Tibial nerve (tissue), 4 donors: ENCODE measurements at regions not wholly inside any gene's neighbourhood (a gene's known extent, or its start where the extent isn't known, plus 50 kb on each side); places are given as distances from the start of the nearest gene placed in this dataset.

ENCODE experiments used
- DNase-seq, 2 donors: peaks; one replicate each; pipeline ENCODE4 v3.0.0-alpha.2; 2019; ENCODE audit warnings: low spot score in 2 of 2
- H3K27ac ChIP-seq, 4 donors: fragments of 200-600 bp; sonication (generic) in 3 of 4; one replicate each; pipeline ENCODE4 v1.5.1; 2017 to 2019; ENCODE audit warnings: mild to moderate bottlenecking in 1 of 4
- H3K27me3 ChIP-seq, 2 donors: fragments of 200-600 bp; sonication (generic) in 1 of 2; one replicate each; pipeline versions ENCODE4 v1.5.1 to v1.6.0; 2017 to 2019
- H3K36me3 ChIP-seq, 3 donors: fragments of 200-600 bp; sonication (generic); one replicate each; pipeline ENCODE4 v1.5.1; 2018 to 2019
- H3K4me1 ChIP-seq, 4 donors: fragments of 200-600 bp; sonication (generic) in 3 of 4; one replicate each; pipeline ENCODE4 v1.5.1; 2017 to 2019
- H3K4me3 ChIP-seq, 4 donors: fragments of 200-600 bp; sonication (generic) in 3 of 4; one replicate each; pipeline ENCODE4 v1.5.1; 2017 to 2019; ENCODE audit warnings: mild to moderate bottlenecking in 1 of 4, moderate library complexity in 1 of 4
- H3K9me3 ChIP-seq, 4 donors: fragments of 200-600 bp; sonication (generic) in 3 of 4; one replicate each; pipeline ENCODE4 v1.5.1; 2017 to 2019
- CTCF ChIP-seq, 5 experiments: fragments of 200-600 bp in 3 of 5; fragments of 450-650 bp in 2 of 5; sonication (generic) in 3 of 5; IDR thresholded peaks; one replicate each; pipeline ENCODE4 v1.5.1; 2016 to 2019; ENCODE audit warnings: antibody characterized with exemption in 5 of 5, mild to moderate bottlenecking in 3 of 5, moderate library complexity in 2 of 5
- EP300 ChIP-seq, 2 donors: sonication (generic); formaldehyde crosslinking; IDR thresholded peaks; one replicate each; pipeline ENCODE4 v1.6.1; 2017; ENCODE audit warnings: antibody characterized with exemption in 2 of 2, mild to moderate bottlenecking in 1 of 2
- POLR2A ChIP-seq, 2 donors: fragments of 450-650 bp; IDR thresholded peaks; one replicate each; pipeline ENCODE4 v1.6.1; 2017; ENCODE audit warnings: antibody characterized with exemption in 2 of 2, mild to moderate bottlenecking in 2 of 2, moderate library complexity in 2 of 2
- WGBS, 2 donors: methylation state at CpG; one replicate each; pipeline ENCODE4 v1.1.5; 2018; 5-methylcytosine and 5-hydroxymethylcytosine counted together

- DNase-seq, result no peak
- H3K4me3 ChIP-seq, result no peak overlapping the region
- 71% methylated on average over 4 of the region's 4 CpGs for WGBS, 2 donors
- H3K9me3 ChIP-seq, result no peaks in the 10 kb centered on the region
- H3K27ac ChIP-seq, result no peak overlapping the region
- H3K36me3 ChIP-seq, result no peaks in the 10 kb centered on the region
- no peaks in the 10 kb centered on the region for H3K27me3 ChIP-seq
- no peak for TF ChIP-seq CTCF (IDR thresholded peaks at IDR 0.05)
- H3K4me1 ChIP-seq, result no peaks in the 10 kb centered on the region
Observed at GRCh38 chr14:85426068-85426935, 103.6 kb upstream of the FLRT2 start.

GRCh38 chr14:85428926-85429325 is 101.0 kb upstream of the FLRT2 start:
- Histone ChIP-seq H3K4me3 (no peak overlapping the region), H3K9me3 (no peaks in the 10 kb centered on the region), H3K36me3 (no peaks in the 10 kb centered on the region), H3K4me1 (no peaks in the 10 kb centered on the region), H3K27me3 (no peaks in the 10 kb centered on the region), H3K27ac (no peak overlapping the region)
- no peak for DNase-seq
- TF ChIP-seq POLR2A (IDR thresholded peaks at IDR 0.05) (no peak), EP300 (IDR thresholded peaks at IDR 0.05) (no peak), CTCF (IDR thresholded peaks at IDR 0.05) (no peak)
- 71 to 75% methylated on average over 2 of the region's 2 CpGs for WGBS, 2 donors

- Histone ChIP-seq H3K27me3 (no peaks in the 10 kb centered on the region), H3K4me1 (peaks cover 0 to 13% (median 2%) of the 10 kb centered on the region in 4 donors), H3K4me3 (no peak overlapping the region), H3K36me3 (no peaks in the 10 kb centered on the region), H3K27ac (no peak overlapping the region), H3K9me3 (no peaks in the 10 kb centered on the region)
- no peak for DNase-seq
- no peak for TF ChIP-seq CTCF (IDR thresholded peaks at IDR 0.05)
- TF ChIP-seq EP300 (IDR thresholded peaks at IDR 0.05), result no peak
- no peak for TF ChIP-seq POLR2A (IDR thresholded peaks at IDR 0.05)
- WGBS, 2 donors, result 95 to 97% methylated on average over 1 of the region's 1 CpG
Observed at GRCh38 chr14:85437148-85437547, 92.8 kb upstream of the FLRT2 start.

GRCh38 chr14:85438001-85438400 is 91.9 kb upstream of the FLRT2 start:
- no peaks in the 10 kb centered on the region for H3K36me3 ChIP-seq
- no peak overlapping the region for H3K27ac ChIP-seq
- TF ChIP-seq EP300 (IDR thresholded peaks at IDR 0.05), result no peak
- TF ChIP-seq CTCF (IDR thresholded peaks at IDR 0.05), result no peak
- no peak for TF ChIP-seq POLR2A (IDR thresholded peaks at IDR 0.05)
- peaks cover 0 to 13% (median 2%) of the 10 kb centered on the region in 4 donors for H3K4me1 ChIP-seq
- no peak for DNase-seq
- H3K27me3 ChIP-seq, result no peaks in the 10 kb centered on the region
- WGBS, 2 donors, result 90 to 96% methylated on average over 13 of the region's 13 CpGs
- H3K9me3 ChIP-seq, result no peaks in the 10 kb centered on the region
- no peak overlapping the region for H3K4me3 ChIP-seq

- Histone ChIP-seq H3K4me1 (peaks cover 0 to 13% (median 2%) of the 10 kb centered on the region in 4 donors), H3K36me3 (no peaks in the 10 kb centered on the region), H3K4me3 (no peak overlapping the region), H3K9me3 (no peaks in the 10 kb centered on the region), H3K27ac (peak overlapping the region in 2 of 4 donors; percentile 2 to 30), H3K27me3 (no peaks in the 10 kb centered on the region)
- DNase-seq, result no peak
- 49 to 65% methylated on average over 4 of the region's 4 CpGs for WGBS, 2 donors
- TF ChIP-seq CTCF (IDR thresholded peaks at IDR 0.05) (no peak), EP300 (IDR thresholded peaks at IDR 0.05) (no peak), POLR2A (IDR thresholded peaks at IDR 0.05) (no peak)
Observed at GRCh38 chr14:85438481-85438942, 91.4 kb upstream of the FLRT2 start.
